SIG-M5 treated with dmso at 0.1 percent for 504 hours (cell line): ENCODE measurements at regions not wholly inside any gene's neighbourhood (a gene's known extent, or its start where the extent isn't known, plus 50 kb on each side); places are given as distances from the start of the nearest gene placed in this dataset.
"Not testable (repeated sequence)": the region's sequence is repeated elsewhere in the genome, so short reads cannot be mapped to it uniquely, and the experiment has no call there.

ENCODE experiments used
- DNase-seq: peaks from one replicate; lab custom pipeline; 2025; ENCODE audit not compliant: unreplicated experiment; lab: John Stamatoyannopoulos, UW

GRCh38 chr4:91653067-91653466, 650.7 kb upstream of the GRID2 start:
- no peak for DNase-seq

- no peak for DNase-seq
These were observed 622.7 kb upstream of the GRID2 start for GRCh38 chr4:91681091-91681490.

GRCh38 chr4:91681544-91681943, 622.2 kb upstream of the GRID2 start:
- no peak for DNase-seq

- DNase-seq, result no peak
These were observed 618.8 kb upstream of the GRID2 start for GRCh38 chr4:91684955-91685354.

- DNase-seq, result no peak
These were observed 615.4 kb upstream of the GRID2 start for GRCh38 chr4:91688413-91688812.

GRCh38 chr4:91699691-91700090, 604.1 kb upstream of the GRID2 start:
- DNase-seq, result not testable (repeated sequence)

- no peak for DNase-seq
These were observed 573.9 kb upstream of the GRID2 start for GRCh38 chr4:91729851-91730250.

- DNase-seq, result peak; percentile 0
These were observed 569.1 kb upstream of the GRID2 start for GRCh38 chr4:91734682-91735081.

GRCh38 chr4:91738831-91739230, 564.9 kb upstream of the GRID2 start:
- not testable (repeated sequence) for DNase-seq

- DNase-seq, result no peak
These were observed 557.2 kb upstream of the GRID2 start for GRCh38 chr4:91746551-91746950.

GRCh38 chr4:91751961-91752360, 551.8 kb upstream of the GRID2 start:
- DNase-seq, result no peak

- DNase-seq, result no peak
These were observed 549.0 kb upstream of the GRID2 start for GRCh38 chr4:91754716-91755115.

GRCh38 chr4:91758487-91758886, 545.3 kb upstream of the GRID2 start:
- no peak for DNase-seq

- no peak for DNase-seq
These were observed 539.7 kb upstream of the GRID2 start for GRCh38 chr4:91764085-91764484.

GRCh38 chr4:91769912-91770311, 533.9 kb upstream of the GRID2 start:
- no peak for DNase-seq

- DNase-seq, result not testable (repeated sequence)
These were observed 512.1 kb upstream of the GRID2 start for GRCh38 chr4:91791631-91792030.

GRCh38 chr4:91795947-91796346, 507.8 kb upstream of the GRID2 start:
- no peak for DNase-seq

- DNase-seq, result no peak
These were observed 491.4 kb upstream of the GRID2 start for GRCh38 chr4:91812319-91812718.

- DNase-seq, result no peak
These were observed 479.0 kb upstream of the GRID2 start for GRCh38 chr4:91824773-91825172.

GRCh38 chr4:91826186-91826585, 477.6 kb upstream of the GRID2 start:
- DNase-seq, result no peak

GRCh38 chr4:91827914-91828313, 475.9 kb upstream of the GRID2 start:
- no peak for DNase-seq

GRCh38 chr4:91829531-91829930, 474.2 kb upstream of the GRID2 start:
- no peak for DNase-seq

GRCh38 chr4:91830681-91831395, 472.9 kb upstream of the GRID2 start:
- no peak for DNase-seq
